K562 (cell line): ENCODE measurements at regions not wholly inside any gene's neighbourhood (a gene's known extent, or its start where the extent isn't known, plus 50 kb on each side); places are given as distances from the start of the nearest gene placed in this dataset.

Experiments used
- ATAC-seq: fragments of 200-7000 bp; cut with Tn5 transposase; 3 replicates; pipeline ENCODE4 v1.9.1; 2020; ENCODE audit warnings: moderate library complexity
- BruUV-seq: library from RNA; stranded (reverse); fragments of 400-500 nt; replicated peaks from 2 replicates; lab custom pipeline; 2021; lab: Mats Ljungman, UMichigan
- CTCF ChIA-PET: fragments of 300-600 bp; formaldehyde crosslinking; extraction: SDS; loops from one replicate; lab custom pipeline; 2021; ENCODE audit warnings: low intra/inter-chr PET ratio; lab: Yijun Ruan, JAX
- POLR2A ChIA-PET: fragments of 300-600, 350-650 bp; sonication (Branson Sonifier 250); formaldehyde crosslinking; extraction: SDS; loops from one replicate; lab custom pipeline; 2021; ENCODE audit warnings: antibody characterized with exemption, inconsistent platforms; lab: Yijun Ruan, JAX
- DNase-seq, 4 experiments: peaks; one replicate each; pipeline versions ENCODE4 v3.0.0 to v3.0.0-alpha.2; 2011 to 2018; ENCODE audit warnings: low spot score in 3 of 4, mixed read lengths in 3 of 4; ENCODE audit errors: extremely low read depth in 1 of 4
- FAIRE-seq: peaks from 2 replicates; lab custom pipeline; 2011; peaks lifted over from hg19 to GRCh38; lab: Jason Lieb, UNC
- H2AFZ ChIP-seq: 2 replicates; pipeline ENCODE4 v1.6.0; 2011; ENCODE audit warnings: low read depth, low read length, control low read depth, inconsistent platforms
- H3K27ac ChIP-seq: fragments of 200-600 bp; 3 replicates; pipeline ENCODE4 v1.8.0; 2011; ENCODE audit warnings: low read depth, mild to moderate bottlenecking, control low read depth, inconsistent platforms, low read length, moderate library complexity, mixed read lengths; ENCODE audit errors: extremely low read depth
- H3K27me3 ChIP-seq, 2 experiments: fragments of 300-600 bp in 1 of 2; 2 replicates in 1 of 2; 3 replicates in 1 of 2; pipeline versions ENCODE4 v1.6.0 to v1.8.0; 2011; ENCODE audit warnings: inconsistent platforms in 2 of 2, low read length in 2 of 2, mild to moderate bottlenecking in 1 of 2, mixed read lengths in 1 of 2, moderate library complexity in 1 of 2; ENCODE audit not compliant: control insufficient read depth in 2 of 2, insufficient read depth in 2 of 2
- H3K36me3 ChIP-seq: fragments of 300-600 bp; 3 replicates; pipeline ENCODE4 v1.8.0; 2011; ENCODE audit warnings: mild to moderate bottlenecking, low read length, inconsistent platforms; ENCODE audit not compliant: control insufficient read depth, insufficient read depth
- H3K4me1 ChIP-seq, 2 experiments: fragments of 200-600 bp in 1 of 2; replicated peaks in 1 of 2; 2 replicates in 1 of 2; 3 replicates in 1 of 2; pipeline versions ENCODE4 v1.5.1 to v1.8.0; 2011; ENCODE audit warnings: inconsistent platforms in 2 of 2, low read length in 2 of 2, mild to moderate bottlenecking in 1 of 2, mixed read lengths in 1 of 2, moderate library complexity in 1 of 2; ENCODE audit not compliant: control insufficient read depth in 2 of 2, insufficient read depth in 2 of 2
- H3K4me2 ChIP-seq: 2 replicates; pipeline ENCODE4 v1.6.1; 2011; ENCODE audit warnings: low read length, control low read depth, inconsistent platforms, mixed read lengths; ENCODE audit not compliant: insufficient read depth
- H3K4me3 ChIP-seq: fragments of 200-600 bp; sonication (generic), shearing (Covaris generic); 2 replicates; pipeline ENCODE4 v1.5.1; 2016; ENCODE audit warnings: control low read depth, inconsistent platforms
- H3K79me2 ChIP-seq: fragments of 200-600 bp; 3 replicates; pipeline ENCODE4 v1.8.0; 2011; ENCODE audit warnings: low read length, inconsistent platforms; ENCODE audit not compliant: control insufficient read depth, insufficient read depth
- H3K9ac ChIP-seq, 2 experiments: 2 replicates each; pipeline versions ENCODE4 v1.6.0 to v1.6.1; 2011; ENCODE audit warnings: low read depth in 2 of 2, low read length in 2 of 2, control low read depth in 1 of 2, inconsistent platforms in 1 of 2, mild to moderate bottlenecking in 1 of 2, mixed read lengths in 1 of 2; ENCODE audit not compliant: insufficient read depth in 1 of 2
- H3K9me1 ChIP-seq: one replicate; pipeline ENCODE4 v1.6.0; 2011; ENCODE audit warnings: inconsistent platforms, mild to moderate bottlenecking, low read length, moderate library complexity; ENCODE audit not compliant: control insufficient read depth, insufficient read depth
- H3K9me3 ChIP-seq: replicated peaks from 2 replicates; pipeline ENCODE4 v1.5.1; 2011; ENCODE audit warnings: low read depth, low read length, inconsistent platforms; ENCODE audit not compliant: control insufficient read depth, insufficient read depth
- H4K20me1 ChIP-seq: replicated peaks from 2 replicates; pipeline ENCODE4 v1.6.1; 2011; ENCODE audit warnings: low read length, inconsistent platforms, mixed read lengths; ENCODE audit not compliant: control insufficient read depth, insufficient read depth
- CBX3 ChIP-seq, 2 experiments: IDR thresholded peaks; 1 replicate in 1 of 2; 2 replicates in 1 of 2; pipeline ENCODE4 v1.6.1; 2012; ENCODE audit warnings: inconsistent platforms in 2 of 2, low read length in 2 of 2, borderline replicate concordance in 1 of 2, control low read depth in 1 of 2
- E2F4 ChIP-seq: sonication (generic); formaldehyde crosslinking; IDR thresholded peaks from 2 replicates; pipeline ENCODE4 v1.8.0; 2022; ENCODE audit warnings: mild to moderate bottlenecking, low read depth, missing genetic modification reagents
- GTF2B ChIP-seq: IDR thresholded peaks from 2 replicates; pipeline ENCODE4 v1.6.1; 2011; ENCODE audit not compliant: insufficient read length; ENCODE audit errors: extremely low read depth
- HBP1 ChIP-seq: fragments of 450-650 bp; formaldehyde crosslinking; IDR thresholded peaks from 2 replicates; pipeline ENCODE4 v1.4.0; 2022; ENCODE audit warnings: missing genetic modification characterization
- NCOR1 ChIP-seq: fragments of 450-650 bp; IDR thresholded peaks from 2 replicates; pipeline ENCODE4 v1.6.1; 2016; ENCODE audit warnings: mild to moderate bottlenecking, moderate library complexity
- POLR2AphosphoS5 ChIP-seq: IDR thresholded peaks from 2 replicates; pipeline ENCODE4 v1.6.1; 2011; ENCODE audit warnings: mild to moderate bottlenecking, low read depth, low read length, moderate library complexity; ENCODE audit not compliant: control insufficient read depth, insufficient read depth
- RBM34 ChIP-seq: fragments of 200-400 bp; formaldehyde crosslinking; IDR thresholded peaks from 2 replicates; pipeline ENCODE4 v1.6.1; 2018; ENCODE audit warnings: low read length, borderline replicate concordance; ENCODE audit not compliant: insufficient read depth
- ZBTB2 ChIP-seq: fragments of 450-650 bp; IDR thresholded peaks from 2 replicates; pipeline ENCODE4 v1.6.1; 2016; ENCODE audit warnings: antibody characterized with exemption
- ZBTB26 ChIP-seq: fragments of 450-650 bp; formaldehyde crosslinking; IDR thresholded peaks from 2 replicates; pipeline ENCODE4 v1.4.0; 2022; ENCODE audit warnings: missing genetic modification characterization
- ZC3H11A ChIP-seq: IDR thresholded peaks from 2 replicates; pipeline ENCODE4 v1.6.1; 2012; ENCODE audit warnings: low read depth, low read length, improper control_type of control experiment
- ZFP1 ChIP-seq: fragments of 450-650 bp; formaldehyde crosslinking; IDR thresholded peaks from 2 replicates; pipeline ENCODE4 v1.4.0; 2020; ENCODE audit warnings: mild to moderate bottlenecking, mixed read lengths
- ZNF280B ChIP-seq: fragments of 250-450 bp; sonication (Bioruptor Pico); IDR thresholded peaks from 2 replicates; pipeline ENCODE4 v1.5.1; 2021; ENCODE audit warnings: mild to moderate bottlenecking
- ZNF76 ChIP-seq: fragments of 250-450 bp; sonication (Bioruptor Pico); IDR thresholded peaks from 2 replicates; pipeline ENCODE4 v1.4.0; 2020; ENCODE audit warnings: mild to moderate bottlenecking, moderate library complexity, borderline replicate concordance
- WGBS: fragments of 100-300 bp; shearing (Covaris generic); methylation state at CpG from one replicate; pipeline ENCODE4 v1.1.6; 2016; ENCODE audit warnings: low coverage, mixed read lengths; ENCODE audit not compliant: insufficient coverage; ENCODE audit errors: missing lambda C conversion rate; 5-methylcytosine and 5-hydroxymethylcytosine counted together
- in situ Hi-C: fragments of 300-500 bp; cut with MboI; formaldehyde crosslinking; loops from 4 replicates; pipeline ENCODE4 v1.15.0; 2018; ENCODE audit warnings: inconsistent platforms, mixed read lengths
- intact Hi-C: fragments of 100-400 bp; cut with micrococcal nuclease; formaldehyde crosslinking; loops from 2 replicates; pipeline ENCODE4 v1.14.2; 2022

GRCh38 chr7:19958309-19958896 lies 185.0 kb upstream of the TMEM196 start:
- H3K9ac ChIP-seq = no peak overlapping the region
- in situ Hi-C loops = no loop called here
- ATAC-seq = no peak
- no peak for DNase-seq
- WGBS = 3% methylated on average over 3 of the region's 3 CpGs
- H2AFZ ChIP-seq = no peak overlapping the region
- no peaks in the 10 kb centered on the region for H3K36me3 ChIP-seq
- ChIA-PET POLR2A (no interaction called here), CTCF (no interaction called here)
- no peaks in the 10 kb centered on the region for H3K9me1 ChIP-seq
- no peaks in the 10 kb centered on the region for H3K79me2 ChIP-seq
- intact Hi-C loops = no loop called here
- H3K9me3 ChIP-seq = no peaks in the 10 kb centered on the region
- H3K27ac ChIP-seq = no peak overlapping the region
- FAIRE-seq = no peak
- no peak overlapping the region for H3K4me3 ChIP-seq
- no TSS peak for BruUV-seq
- H3K4me2 ChIP-seq = no peak overlapping the region
- H4K20me1 ChIP-seq = no peaks in the 10 kb centered on the region
- H3K4me1 ChIP-seq = no peaks in the 10 kb centered on the region
- H3K27me3 ChIP-seq = no peaks in the 10 kb centered on the region
- TF ChIP-seq ZC3H11A = no peak
- TF ChIP-seq POLR2AphosphoS5 = no peak
- no peak for TF ChIP-seq RBM34
- no peak for TF ChIP-seq NCOR1
- TF ChIP-seq ZBTB26 (CRISPR knock-in tag) = no peak
- TF ChIP-seq GTF2B = no peak
- TF ChIP-seq ZNF280B = no peak
- no peak for TF ChIP-seq ZBTB2
- no peak for TF ChIP-seq ZFP1 (CRISPR knock-in tag)
- no peak for TF ChIP-seq CBX3 (IDR thresholded peaks at IDR 0.05; ENCODE audit: borderline replicate concordance in 1 of 2, low read length in 2 of 2)
- no peak for TF ChIP-seq HBP1
- no peak for TF ChIP-seq ZNF76
- TF ChIP-seq E2F4 (CRISPR knock-in tag) = no peak
